Thymus (tissue), 11 donors: ENCODE measurements at regions not wholly inside any gene's neighbourhood (a gene's known extent, or its start where the extent isn't known, plus 50 kb on each side); places are given as distances from the start of the nearest gene placed in this dataset.
"Not testable (repeated sequence)": the region's sequence is repeated elsewhere in the genome, so short reads cannot be mapped to it uniquely, and the experiment has no call there.

Source experiments
- DNase-seq, 9 donors: peaks; one replicate each; pipeline ENCODE4 v3.0.0-alpha.2; 2013; ENCODE audit warnings: low spot score in 9 of 9, low read depth in 6 of 9, missing footprints in 1 of 9
- H3K27ac ChIP-seq, 2 donors: one replicate each; pipeline ENCODE4 v1.5.1; 2013; ENCODE audit warnings: control low read depth in 1 of 2, low read depth in 1 of 2, low read length in 1 of 2, mild to moderate bottlenecking in 1 of 2, moderate library complexity in 1 of 2
- H3K27me3 ChIP-seq, 2 donors: one replicate each; pipeline ENCODE4 v1.5.1; 2013; ENCODE audit warnings: low read length in 1 of 2; ENCODE audit not compliant: control insufficient read depth in 2 of 2, insufficient read depth in 1 of 2
- H3K36me3 ChIP-seq, 2 donors: one replicate each; pipeline ENCODE4 v1.5.1; 2013; ENCODE audit warnings: low read length in 1 of 2, mild to moderate bottlenecking in 1 of 2, moderate library complexity in 1 of 2; ENCODE audit not compliant: control insufficient read depth in 2 of 2, insufficient read depth in 2 of 2
- H3K4me1 ChIP-seq, 2 donors: one replicate each; pipeline ENCODE4 v1.5.1; 2013; ENCODE audit warnings: low read length in 2 of 2; ENCODE audit not compliant: control insufficient read depth in 2 of 2, insufficient read depth in 2 of 2
- H3K4me3 ChIP-seq, 2 donors: one replicate each; pipeline ENCODE4 v1.5.1; 2013; ENCODE audit warnings: low read length in 2 of 2, control low read depth in 1 of 2, mild to moderate bottlenecking in 1 of 2
- H3K9me3 ChIP-seq, 2 donors: one replicate each; pipeline ENCODE4 v1.5.1; 2013; ENCODE audit warnings: low read length in 1 of 2, mild to moderate bottlenecking in 1 of 2; ENCODE audit not compliant: control insufficient read depth in 2 of 2, insufficient read depth in 1 of 2
- WGBS: extraction: QIAGEN DNeasy Blood & Tissue Kit; methylation state at CpG from one replicate; pipeline ENCODE4 v1.1.7; 2013; 5-methylcytosine and 5-hydroxymethylcytosine counted together
- donor health status: healthy.

DNA sequence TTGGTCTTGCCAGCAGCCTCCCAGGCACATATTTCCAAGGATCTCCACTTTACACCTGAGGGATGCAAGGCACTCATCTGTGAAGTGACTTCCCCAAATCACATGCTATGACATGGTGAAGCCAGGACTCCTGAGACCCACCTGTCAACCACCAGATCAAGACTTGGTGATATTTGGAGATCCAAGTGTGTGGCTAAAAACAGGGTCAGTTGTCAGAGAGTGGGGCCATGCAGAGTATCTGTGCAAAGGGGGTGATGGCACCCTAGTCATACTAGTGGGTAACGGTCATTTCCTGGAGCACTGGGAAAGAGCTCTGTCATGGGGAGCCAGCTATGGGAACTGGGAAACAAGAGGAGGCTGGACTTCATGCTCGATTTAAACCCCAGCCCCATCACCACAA is 218.4 kb upstream of the IRS2 start:
- no peak for DNase-seq
- H3K4me3 ChIP-seq, result no peak overlapping the region
- no peaks in the 10 kb centered on the region for H3K36me3 ChIP-seq
- H3K27me3 ChIP-seq, result no peaks in the 10 kb centered on the region
- WGBS, result 94% methylated on average over 2 of the region's 2 CpGs
- no peaks in the 10 kb centered on the region for H3K4me1 ChIP-seq
- no peak overlapping the region for H3K27ac ChIP-seq
- H3K9me3 ChIP-seq, result no peaks in the 10 kb centered on the region

- Histone ChIP-seq H3K4me3 (no peak overlapping the region), H3K4me1 (no peaks in the 10 kb centered on the region), H3K36me3 (no peaks in the 10 kb centered on the region), H3K9me3 (no peaks in the 10 kb centered on the region), H3K27me3 (no peaks in the 10 kb centered on the region), H3K27ac (no peak overlapping the region)
- DNase-seq, result no peak
- WGBS, result 85% methylated on average over 7 of the region's 7 CpGs
These were observed 215.4 kb upstream of the IRS2 start for GRCh38 chr13:110001670-110002275.

DNA sequence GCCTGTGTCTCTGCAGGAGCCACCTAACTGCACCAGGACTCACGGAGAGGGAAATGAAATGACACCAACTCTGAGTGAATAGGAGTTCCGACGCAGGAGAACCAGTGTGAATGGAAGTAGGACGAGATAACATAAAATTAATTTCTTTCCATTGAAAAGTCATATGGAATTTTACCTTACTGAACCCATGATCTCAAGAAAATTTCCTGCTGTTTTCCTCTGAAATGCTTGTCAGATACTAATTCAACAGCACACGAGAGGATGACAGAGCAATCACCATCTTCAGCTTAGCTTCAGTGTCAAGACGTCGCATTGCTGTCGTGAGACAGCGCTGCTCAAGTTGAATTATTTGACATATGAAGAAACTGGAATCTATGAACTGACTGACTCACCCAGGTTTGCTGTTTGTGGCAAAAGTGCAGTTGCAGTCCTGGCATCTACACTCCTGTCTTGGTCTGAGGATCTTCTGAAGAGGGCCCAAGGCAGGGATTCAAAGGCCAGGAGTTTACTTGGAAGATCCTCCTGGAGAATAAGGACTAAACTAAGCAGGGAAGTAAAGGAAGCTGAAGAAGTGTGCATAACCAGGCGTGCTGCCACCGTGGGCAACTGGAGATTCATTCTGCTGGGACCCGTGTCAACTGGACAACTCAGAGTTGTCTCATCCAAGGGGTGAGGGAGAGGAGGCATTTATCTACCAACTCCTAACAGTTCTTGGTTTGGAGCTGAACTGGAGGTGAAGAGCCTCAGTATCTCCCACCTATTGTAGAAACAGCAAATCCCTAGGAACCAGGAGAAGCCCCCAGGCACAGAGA is 214.4 kb upstream of the IRS2 start:
- Histone ChIP-seq H3K9me3 (no peaks in the 10 kb centered on the region), H3K27me3 (no peaks in the 10 kb centered on the region), H3K36me3 (no peaks in the 10 kb centered on the region), H3K4me1 (no peaks in the 10 kb centered on the region), H3K27ac (no peak overlapping the region), H3K4me3 (no peak overlapping the region)
- DNase-seq, result no peak
- WGBS, result 97% methylated on average over 12 of the region's 12 CpGs

GRCh38 chr13:109999659-110000533 is 213.5 kb upstream of the IRS2 start:
- Histone ChIP-seq H3K4me1 (no peaks in the 10 kb centered on the region), H3K27me3 (no peaks in the 10 kb centered on the region), H3K27ac (no peak overlapping the region), H3K36me3 (no peaks in the 10 kb centered on the region), H3K9me3 (no peaks in the 10 kb centered on the region), H3K4me3 (no peak overlapping the region)
- DNase-seq, result no peak
- WGBS, result 91% methylated on average over 21 of the region's 21 CpGs

DNA sequence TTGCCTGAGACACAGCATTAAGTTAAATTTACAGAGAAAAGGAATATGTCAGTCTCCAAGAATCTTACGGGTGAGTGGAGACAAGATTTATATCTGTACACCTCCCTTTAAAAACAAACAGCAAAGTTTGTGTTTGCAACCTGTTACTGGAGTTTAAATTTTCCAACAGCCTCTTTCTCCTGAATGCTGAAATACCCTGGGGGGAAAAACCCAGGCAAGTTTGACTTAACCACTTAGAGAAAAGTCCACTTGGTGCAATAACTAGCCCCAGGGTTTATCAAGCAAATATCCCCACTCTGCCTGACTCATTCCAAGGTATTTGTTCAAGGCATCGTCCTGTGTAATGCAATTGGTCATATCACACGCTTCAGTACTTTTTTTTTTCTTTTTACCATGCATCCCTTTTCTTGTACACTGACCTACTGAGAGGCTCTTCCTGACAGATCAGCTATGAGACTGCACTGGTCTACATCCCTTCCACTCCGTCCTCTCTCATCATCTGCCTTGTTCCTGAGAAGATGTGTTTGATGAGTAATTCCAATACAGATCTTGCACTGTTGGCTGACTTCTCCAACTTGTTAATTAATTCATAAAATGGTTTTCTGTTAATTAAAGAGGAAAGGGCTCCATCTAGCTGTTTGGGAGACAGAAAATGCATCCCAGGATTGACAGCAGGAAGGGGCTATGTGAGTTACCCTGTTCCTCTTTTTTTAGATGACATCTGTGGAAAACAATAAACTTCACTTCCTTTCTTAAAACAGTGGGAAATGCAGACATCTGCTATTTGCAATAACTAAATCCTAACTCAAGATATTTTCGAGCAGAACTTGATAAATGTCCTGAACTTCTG is 212.5 kb upstream of the IRS2 start:
- WGBS, result 62% methylated on average over 5 of the region's 5 CpGs

GRCh38 chr13:109998037-109998436 is 211.7 kb upstream of the IRS2 start:
- Histone ChIP-seq H3K36me3 (no peaks in the 10 kb centered on the region), H3K4me3 (no peak overlapping the region), H3K9me3 (no peaks in the 10 kb centered on the region), H3K27ac (no peak overlapping the region), H3K27me3 (no peaks in the 10 kb centered on the region), H3K4me1 (no peaks in the 10 kb centered on the region)
- 96% methylated on average over 1 of the region's 1 CpG for WGBS
- DNase-seq, result no peak

More for the DNA sequence above, 212.5 kb upstream of the IRS2 start:
- no peaks in the 10 kb centered on the region for H3K4me1 ChIP-seq
- H3K36me3 ChIP-seq, result no peaks in the 10 kb centered on the region
- no peak overlapping the region for H3K27ac ChIP-seq
- no peaks in the 10 kb centered on the region for H3K27me3 ChIP-seq
- no peak overlapping the region for H3K4me3 ChIP-seq
- H3K9me3 ChIP-seq, result no peaks in the 10 kb centered on the region
- no peak for DNase-seq

- not testable (repeated sequence) for H3K4me1 ChIP-seq, H3K27ac ChIP-seq, H3K36me3 ChIP-seq, H3K4me3 ChIP-seq, H3K27me3 ChIP-seq, DNase-seq, H3K9me3 ChIP-seq
- 87% methylated on average over 5 of the region's 5 CpGs for WGBS
These were observed 210.7 kb upstream of the IRS2 start for GRCh38 chr13:109997056-109997595.

DNA sequence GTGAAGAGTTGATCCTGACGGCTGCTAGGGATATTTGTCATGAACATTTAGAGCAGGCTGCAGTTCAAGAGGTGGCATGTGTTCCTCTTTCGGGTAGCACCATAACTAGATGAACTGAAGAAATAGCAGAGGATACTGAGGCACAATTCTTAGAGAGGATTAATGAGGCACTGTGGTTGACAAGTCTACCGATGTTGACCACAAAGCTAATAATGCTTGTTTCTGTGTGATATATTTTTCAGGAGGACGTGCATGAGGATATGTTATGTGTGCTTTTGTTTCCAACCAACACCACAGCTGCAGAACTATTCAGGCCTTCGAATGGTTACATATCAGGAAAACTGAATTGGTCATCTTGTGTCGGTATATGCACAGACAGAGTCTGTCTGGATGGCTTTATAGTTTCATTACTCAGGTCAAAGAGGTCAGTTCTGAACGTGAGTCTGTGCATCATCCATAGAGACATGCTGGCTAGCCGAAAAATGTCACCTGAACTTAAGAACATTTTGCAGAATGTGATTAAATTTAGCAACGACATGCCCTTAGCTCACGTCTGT is 210.1 kb upstream of the IRS2 start:
- no peak for DNase-seq
- Histone ChIP-seq H3K27ac (no peak overlapping the region), H3K4me3 (no peak overlapping the region), H3K27me3 (no peaks in the 10 kb centered on the region), H3K9me3 (no peaks in the 10 kb centered on the region), H3K4me1 (no peaks in the 10 kb centered on the region), H3K36me3 (no peaks in the 10 kb centered on the region)
- WGBS, result 92% methylated on average over 10 of the region's 10 CpGs
